ENCODE measurements at regions not wholly inside any gene's neighbourhood (a gene's known extent, or its start where the extent isn't known, plus 50 kb on each side); places are given as distances from the start of the nearest gene placed in this dataset.

DNA sequence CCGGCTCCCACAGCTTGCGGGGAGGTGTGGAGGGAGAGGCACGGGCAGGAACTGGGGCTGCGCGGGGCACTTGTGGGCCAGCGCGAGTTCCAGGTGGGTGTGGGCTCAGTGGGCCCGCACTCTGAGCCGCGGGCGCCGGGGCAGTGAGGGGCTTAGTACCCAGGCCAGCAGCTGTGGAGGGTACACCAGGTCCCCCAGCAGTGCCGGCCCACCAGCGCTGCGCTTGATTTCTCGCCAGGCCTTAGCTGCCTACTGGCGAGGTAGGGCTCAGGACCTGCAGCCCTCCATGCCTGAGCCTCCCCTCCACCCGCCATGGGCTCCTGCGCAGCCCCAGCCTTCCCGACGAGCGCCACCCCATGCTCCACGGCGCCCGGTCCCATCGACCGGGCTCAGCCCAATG is 337.9 kb upstream of the ACVR2A start:
- no peak overlapping the region for H3K4me3 ChIP-seq (ENCODE audit: low read depth, low read length)
- no peak for DNase-seq (ENCODE audit: low read depth)
- TF ChIP-seq, protein P1, sequence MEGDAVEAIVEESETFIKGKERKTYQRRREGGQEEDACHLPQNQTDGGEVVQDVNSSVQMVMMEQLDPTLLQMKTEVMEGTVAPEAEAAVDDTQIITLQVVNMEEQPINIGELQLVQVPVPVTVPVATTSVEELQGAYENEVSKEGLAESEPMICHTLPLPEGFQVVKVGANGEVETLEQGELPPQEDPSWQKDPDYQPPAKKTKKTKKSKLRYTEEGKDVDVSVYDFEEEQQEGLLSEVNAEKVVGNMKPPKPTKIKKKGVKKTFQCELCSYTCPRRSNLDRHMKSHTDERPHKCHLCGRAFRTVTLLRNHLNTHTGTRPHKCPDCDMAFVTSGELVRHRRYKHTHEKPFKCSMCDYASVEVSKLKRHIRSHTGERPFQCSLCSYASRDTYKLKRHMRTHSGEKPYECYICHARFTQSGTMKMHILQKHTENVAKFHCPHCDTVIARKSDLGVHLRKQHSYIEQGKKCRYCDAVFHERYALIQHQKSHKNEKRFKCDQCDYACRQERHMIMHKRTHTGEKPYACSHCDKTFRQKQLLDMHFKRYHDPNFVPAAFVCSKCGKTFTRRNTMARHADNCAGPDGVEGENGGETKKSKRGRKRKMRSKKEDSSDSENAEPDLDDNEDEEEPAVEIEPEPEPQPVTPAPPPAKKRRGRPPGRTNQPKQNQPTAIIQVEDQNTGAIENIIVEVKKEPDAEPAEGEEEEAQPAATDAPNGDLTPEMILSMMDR (IDR thresholded peaks at IDR 0.05; ENCODE audit: control insufficient read depth, extremely low read depth, insufficient read depth), result no peak

DNA sequence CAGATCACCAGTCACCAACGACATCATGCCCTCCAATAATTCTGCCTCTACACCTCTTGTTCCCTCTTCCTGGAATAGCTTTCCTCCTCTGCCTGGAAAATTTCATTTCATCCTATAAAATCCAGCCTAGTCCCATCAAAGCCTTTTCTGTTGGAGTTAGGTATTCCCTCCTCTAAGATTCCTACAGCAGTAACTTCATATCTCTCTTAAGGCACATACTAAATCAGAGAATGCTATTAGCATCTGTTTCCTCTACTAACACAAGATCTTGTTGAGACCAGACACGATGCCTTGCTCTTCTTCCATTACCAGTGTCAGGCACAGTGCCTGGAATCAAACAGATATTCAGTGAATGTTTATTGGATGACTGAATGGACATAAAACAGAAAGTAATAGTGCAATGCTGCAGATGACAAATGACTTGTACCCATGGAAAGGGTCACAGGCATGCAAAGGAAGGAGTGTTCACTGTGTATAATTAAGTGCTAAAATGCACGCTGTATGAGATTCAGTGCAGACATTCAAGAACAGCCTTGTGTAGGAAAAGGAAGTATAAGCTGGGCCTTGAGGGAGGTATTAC is 342.0 kb upstream of the ACVR2A start:
- TF ChIP-seq, protein P1 (IDR thresholded peaks at IDR 0.05; ENCODE audit: control insufficient read depth, extremely low read depth, insufficient read depth), result no peak
- H3K4me3 ChIP-seq (ENCODE audit: low read depth, low read length), result no peak overlapping the region
- DNase-seq (ENCODE audit: low read depth), result no peak

DNA sequence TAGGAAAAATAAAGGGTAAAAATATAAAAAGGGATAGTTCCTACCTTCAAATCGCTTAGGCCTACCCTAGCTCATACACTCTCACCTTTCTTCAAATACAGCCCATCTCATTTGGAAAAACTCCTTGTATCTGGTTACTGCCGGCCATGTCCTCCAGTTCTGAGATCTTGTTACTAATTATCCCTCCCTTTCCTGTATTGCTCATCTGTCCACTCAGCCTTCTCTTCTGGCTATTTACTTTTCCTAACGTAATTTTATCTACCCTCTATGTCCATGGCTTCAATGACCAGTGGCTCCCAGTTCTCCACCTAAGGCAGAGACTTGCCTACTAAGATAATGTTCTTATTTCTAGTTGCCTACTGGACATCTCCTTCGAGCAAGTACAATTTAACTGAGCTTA is 342.9 kb upstream of the ACVR2A start:
- DNase-seq (ENCODE audit: low read depth), result no peak
- H3K4me3 ChIP-seq (ENCODE audit: low read depth, low read length), result no peak overlapping the region
- TF ChIP-seq, protein P1 (IDR thresholded peaks at IDR 0.05; ENCODE audit: control insufficient read depth, extremely low read depth, insufficient read depth), result no peak

- H3K4me3 ChIP-seq (ENCODE audit: low read depth, low read length), result no peak overlapping the region
- peak; percentile 84 for DNase-seq (ENCODE audit: low read depth)
- TF ChIP-seq, protein P1 (IDR thresholded peaks at IDR 0.05; ENCODE audit: control insufficient read depth, extremely low read depth, insufficient read depth), result no peak
Measured at GRCh38 chr2:147500819-147501395, 343.9 kb upstream of the ACVR2A start.

- no peak for DNase-seq (ENCODE audit: low read depth)
- TF ChIP-seq, protein P1 (IDR thresholded peaks at IDR 0.05; ENCODE audit: control insufficient read depth, extremely low read depth, insufficient read depth), result no peak
- H3K4me3 ChIP-seq (ENCODE audit: low read depth, low read length), result no peak overlapping the region
Measured at GRCh38 chr2:147500229-147500628, 344.6 kb upstream of the ACVR2A start.

- no peak overlapping the region for H3K4me3 ChIP-seq (ENCODE audit: low read depth, low read length)
- TF ChIP-seq, protein P1 (IDR thresholded peaks at IDR 0.05; ENCODE audit: control insufficient read depth, extremely low read depth, insufficient read depth), result no peak
Measured at GRCh38 chr2:147499785-147500184, 345.0 kb upstream of the ACVR2A start.

GRCh38 chr2:147495734-147496133 is 349.1 kb upstream of the ACVR2A start:
- H3K4me3 ChIP-seq (ENCODE audit: low read depth, low read length), result no peak overlapping the region
- no peak for DNase-seq (ENCODE audit: low read depth)
- TF ChIP-seq, protein P1 (IDR thresholded peaks at IDR 0.05; ENCODE audit: control insufficient read depth, extremely low read depth, insufficient read depth), result no peak

More at GRCh38 chr2:147499785-147500184, 345.0 kb upstream of the ACVR2A start:
- DNase-seq (ENCODE audit: low read depth), result no peak
